GM12878 (cell line): ENCODE measurements at regions not wholly inside any gene's neighbourhood (a gene's known extent, or its start where the extent isn't known, plus 50 kb on each side); places are given as distances from the start of the nearest gene placed in this dataset.

ENCODE experiments used
- BHLHE40 ChIP-seq, 2 experiments: fragments of 450-650 bp in 1 of 2; IDR thresholded peaks; 2 replicates each; pipeline ENCODE4 v1.6.1; 2011 to 2017; ENCODE audit warnings: low read depth in 2 of 2, borderline replicate concordance in 1 of 2, improper control_type of control experiment in 1 of 2, low read length in 1 of 2, mild to moderate bottlenecking in 1 of 2
- EGR1 ChIP-seq, 2 experiments: IDR thresholded peaks; 1 replicate in 1 of 2; 2 replicates in 1 of 2; pipeline ENCODE4 v1.6.1; 2011 to 2012; ENCODE audit warnings: low read depth in 2 of 2, low read length in 2 of 2, borderline replicate concordance in 1 of 2, mild to moderate bottlenecking in 1 of 2, moderate library complexity in 1 of 2
- RAD21 ChIP-seq: IDR thresholded peaks from 2 replicates; pipeline ENCODE4 v1.6.1; 2011; ENCODE audit warnings: mild to moderate bottlenecking, low read depth, low read length, moderate library complexity; ENCODE audit not compliant: insufficient read depth
- USF2 ChIP-seq: IDR thresholded peaks from 2 replicates; pipeline ENCODE4 v1.6.1; 2011; ENCODE audit warnings: low read depth, low read length, improper control_type of control experiment, borderline replicate concordance

GRCh38 chrX:87975365-87975764 lies 457.8 kb downstream of the KLHL4 start:
- no peak for TF ChIP-seq BHLHE40 (IDR thresholded peaks at IDR 0.05; ENCODE audit: borderline replicate concordance in 1 of 2, low read depth in 2 of 2, low read length in 1 of 2)
- TF ChIP-seq USF2: no peak
- no peak for TF ChIP-seq RAD21
- TF ChIP-seq EGR1 (IDR thresholded peaks at IDR 0.05; ENCODE audit: borderline replicate concordance in 1 of 2, low read depth in 2 of 2, low read length in 2 of 2): no peak
